Germinal center (tissue), 1 donor: ENCODE measurements at regions not wholly inside any gene's neighbourhood (a gene's known extent, or its start where the extent isn't known, plus 50 kb on each side); places are given as distances from the start of the nearest gene placed in this dataset.

Experiments used
- DNase-seq: peaks from one replicate; pipeline ENCODE4 v3.0.0; 2012; ENCODE audit warnings: mixed read lengths, low spot score

DNA sequence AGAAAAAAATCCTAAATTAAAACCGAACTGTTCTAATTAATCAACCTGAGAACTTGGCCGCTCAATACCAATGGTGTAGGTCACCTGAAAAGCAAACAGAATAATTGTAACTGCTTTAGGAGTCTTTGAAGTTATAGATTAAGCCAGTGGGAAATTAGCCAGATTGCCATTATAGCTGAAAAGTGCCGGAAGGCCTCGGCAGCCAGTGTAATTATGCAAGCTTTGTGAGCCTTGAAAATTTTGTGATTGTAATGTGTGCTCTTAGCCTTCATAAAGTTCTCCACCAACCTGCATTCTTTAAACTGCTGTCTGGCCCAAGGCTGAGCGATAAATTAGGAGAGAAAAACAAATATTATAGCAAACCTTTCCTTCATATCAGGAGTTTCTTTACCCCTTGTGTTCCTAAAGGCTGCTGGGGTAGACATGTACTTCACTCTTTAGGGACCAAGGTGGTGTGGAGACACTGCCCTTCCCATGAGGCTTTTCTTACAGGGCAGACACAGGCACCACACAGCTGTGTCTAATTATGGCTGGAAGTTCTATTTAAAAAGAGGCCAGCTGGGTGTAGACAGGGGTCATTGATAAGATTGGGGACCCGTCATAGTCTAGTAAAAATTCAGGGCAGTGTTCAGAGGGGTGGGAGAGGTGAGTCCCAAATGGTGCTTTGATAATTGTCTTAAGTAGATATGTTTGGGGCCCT lies 991.2 kb downstream of the FLRT2 start:
- DNase-seq = no peak

DNA sequence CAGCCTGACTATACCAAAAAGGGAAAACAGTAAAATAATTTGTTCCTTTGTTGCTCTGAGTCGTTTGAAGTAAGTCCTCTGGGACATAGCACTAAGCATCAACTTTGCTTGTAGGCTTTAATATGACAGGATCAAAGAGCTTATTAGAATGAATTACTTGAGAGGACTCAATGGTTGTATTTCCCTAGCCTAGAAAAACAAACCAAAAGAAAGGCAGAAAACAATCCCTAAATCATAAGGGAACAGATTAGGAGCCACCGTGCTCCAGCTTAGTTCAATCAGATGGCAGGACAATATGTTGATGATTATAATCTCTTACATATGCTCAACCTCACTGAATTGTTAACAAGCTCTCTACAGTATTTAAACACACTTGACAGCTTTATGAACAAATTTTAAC lies 988.4 kb downstream of the FLRT2 start:
- no peak for DNase-seq

DNA sequence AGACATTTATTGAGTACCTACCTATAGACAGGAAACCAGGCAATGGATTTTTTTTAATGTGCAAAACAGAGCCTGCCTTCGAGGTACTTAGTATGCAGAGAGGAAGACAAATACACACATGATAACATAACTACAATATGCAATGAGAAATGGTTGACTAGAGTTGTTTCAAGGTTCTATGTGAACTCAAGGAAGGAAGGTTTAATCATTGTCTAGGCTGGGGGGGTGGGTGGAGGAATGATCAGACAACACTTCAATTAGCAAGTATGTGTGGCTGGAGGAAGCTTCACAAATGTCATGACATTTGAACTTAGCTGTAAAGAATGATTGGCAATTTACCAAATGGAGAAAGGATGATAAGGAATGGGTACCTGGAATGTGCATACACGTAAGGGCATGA lies 985.3 kb downstream of the FLRT2 start:
- no peak for DNase-seq

DNA sequence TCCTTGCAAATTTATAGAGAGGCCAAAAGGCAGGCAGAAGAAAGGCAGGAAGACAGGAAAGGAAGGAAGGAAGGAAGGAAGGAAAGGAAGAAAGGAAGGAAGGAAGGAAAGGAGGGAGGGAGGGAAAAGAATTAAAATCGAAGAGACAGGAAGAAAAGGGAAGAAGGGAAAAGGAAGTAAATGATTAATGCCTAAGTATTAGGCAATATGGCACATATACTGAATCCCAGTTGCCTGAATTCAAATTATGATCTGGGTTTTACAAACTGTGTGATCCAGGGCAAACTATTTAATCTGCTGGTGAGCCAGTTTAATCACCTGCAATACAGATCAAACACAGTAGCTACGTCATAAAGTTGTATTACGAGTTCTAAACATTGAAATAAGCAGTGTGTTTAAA lies 983.6 kb downstream of the FLRT2 start:
- DNase-seq = no peak

DNA sequence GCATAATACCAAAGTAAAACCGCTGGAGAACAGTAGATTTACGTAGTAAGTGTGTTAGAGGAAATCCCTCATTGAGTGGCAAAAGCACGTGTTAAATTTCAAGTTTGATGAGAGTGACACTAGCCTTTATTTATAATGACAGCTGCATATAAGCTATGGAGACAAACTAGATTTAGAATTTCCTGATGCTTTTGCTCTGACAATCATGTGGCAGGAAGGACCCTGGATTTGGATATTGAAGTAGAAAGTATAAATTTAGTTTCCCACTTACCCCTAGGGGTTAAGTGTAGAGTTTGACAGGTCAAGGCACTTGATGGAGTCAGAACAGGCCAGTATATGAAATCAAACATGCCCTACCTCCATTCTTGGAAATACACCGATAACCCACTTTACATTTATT lies 983.1 kb downstream of the FLRT2 start:
- DNase-seq = no peak

DNA sequence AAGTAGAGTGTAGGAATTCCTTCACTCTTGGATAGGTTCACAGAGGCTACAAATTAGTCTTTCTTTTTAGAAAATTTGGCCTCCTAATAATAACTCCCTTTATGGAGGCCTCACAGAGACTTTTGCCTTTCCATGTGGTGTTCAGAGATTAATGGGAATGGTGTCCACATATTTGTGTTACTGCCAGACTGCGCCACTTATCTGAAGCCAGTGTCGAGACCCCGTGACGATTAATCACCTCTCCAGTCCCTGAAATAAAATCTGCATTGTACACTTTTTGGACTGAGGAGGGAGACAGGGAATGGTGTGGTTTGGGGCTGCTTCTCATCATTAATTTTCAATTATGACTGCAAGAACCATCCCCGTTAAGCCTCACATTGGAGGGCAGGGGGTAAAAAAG lies 980.5 kb downstream of the FLRT2 start:
- no peak for DNase-seq

DNA sequence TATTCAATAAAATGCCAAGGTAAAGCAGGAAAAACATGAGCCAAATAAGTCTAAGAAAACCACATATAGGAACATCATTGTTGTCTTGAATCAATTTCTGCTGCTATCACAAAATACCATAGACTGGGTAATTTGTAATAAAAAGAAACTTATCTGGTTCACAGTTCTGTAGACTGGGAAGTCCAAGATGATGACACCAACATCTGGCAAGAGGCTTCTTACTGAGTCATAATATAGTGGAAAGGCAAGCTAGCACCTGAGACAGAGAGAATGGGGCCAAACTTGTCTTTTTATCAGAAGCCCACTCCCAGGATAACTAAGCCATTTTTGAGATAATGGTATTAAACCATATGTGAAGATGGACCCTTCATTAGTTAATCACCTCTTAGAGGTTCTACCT lies 975.9 kb downstream of the FLRT2 start:
- no peak for DNase-seq

DNA sequence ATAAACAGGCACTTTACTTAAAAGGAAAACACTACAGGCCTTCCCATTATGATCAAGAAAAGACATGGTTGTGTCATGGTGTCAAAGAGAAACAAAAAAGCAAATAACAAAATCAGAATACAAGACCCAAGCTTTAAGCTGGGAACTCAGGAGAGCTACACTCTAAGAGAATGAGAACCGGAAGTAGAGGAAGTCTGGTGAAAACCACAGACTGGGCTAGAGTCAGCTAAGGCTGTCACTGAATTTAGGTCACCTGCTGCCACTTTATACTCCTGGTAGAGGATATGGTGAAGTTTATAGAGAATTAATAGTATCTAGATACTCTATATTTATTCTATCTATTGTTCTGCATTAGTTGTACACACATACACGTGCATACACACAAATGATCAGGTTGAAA lies 971.7 kb downstream of the FLRT2 start:
- no peak for DNase-seq

DNA sequence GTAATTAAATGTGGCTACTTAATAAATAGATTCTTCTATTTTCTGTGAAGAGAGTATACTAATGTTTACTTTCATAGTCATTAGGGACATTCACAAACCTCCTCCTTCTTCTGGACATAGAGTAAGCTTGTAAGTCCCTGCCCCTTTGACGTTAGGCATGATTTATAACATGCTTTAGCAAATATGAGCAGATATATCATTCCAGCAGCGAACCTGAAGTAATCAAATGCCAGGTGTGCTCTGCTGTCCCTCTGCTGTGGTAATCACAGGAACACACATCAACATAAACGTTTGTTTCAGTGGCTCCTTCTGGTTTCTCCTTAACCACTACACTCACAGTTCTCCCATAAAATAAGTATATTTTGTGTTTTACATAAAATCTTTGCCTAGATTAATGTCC lies 961.8 kb downstream of the FLRT2 start:
- DNase-seq = no peak

DNA sequence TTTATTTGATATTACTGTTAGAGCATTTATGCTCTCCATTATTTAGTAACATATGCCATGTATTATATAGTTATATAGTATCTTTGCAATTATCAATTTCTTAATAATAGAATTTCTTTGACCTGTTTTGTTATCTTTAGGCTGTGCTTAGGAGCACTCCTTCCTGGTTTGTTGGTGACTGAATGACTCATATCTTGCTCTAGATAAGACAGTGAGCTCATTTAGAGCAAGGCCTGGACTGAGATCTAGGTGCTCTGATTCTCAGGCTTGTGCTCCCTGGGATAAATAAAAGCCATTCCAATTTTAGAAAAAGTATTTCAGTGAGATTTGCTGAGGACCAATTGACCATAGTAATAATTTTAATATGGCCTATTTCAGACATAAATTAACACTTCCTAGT lies 951.2 kb downstream of the FLRT2 start:
- DNase-seq = no peak

DNA sequence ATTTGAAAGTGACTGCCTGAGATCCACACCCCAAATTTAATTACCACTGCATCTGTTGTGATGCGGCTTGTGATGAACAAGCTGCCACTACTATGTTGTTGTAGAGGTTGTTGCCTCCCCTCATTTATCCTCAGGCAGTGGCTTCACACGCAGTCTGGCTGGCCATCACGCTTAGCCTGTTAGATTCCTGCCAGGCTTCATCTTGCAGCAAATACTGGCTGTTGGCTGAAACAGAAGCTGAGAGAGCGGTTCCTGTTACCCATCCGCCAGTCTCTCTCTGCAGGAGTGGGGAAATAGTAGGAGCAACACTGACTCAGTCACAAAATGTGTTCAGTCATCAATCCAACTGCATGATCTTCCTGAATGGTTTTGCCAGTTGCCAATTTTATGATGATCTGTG lies 934.4 kb downstream of the FLRT2 start:
- no peak for DNase-seq

DNA sequence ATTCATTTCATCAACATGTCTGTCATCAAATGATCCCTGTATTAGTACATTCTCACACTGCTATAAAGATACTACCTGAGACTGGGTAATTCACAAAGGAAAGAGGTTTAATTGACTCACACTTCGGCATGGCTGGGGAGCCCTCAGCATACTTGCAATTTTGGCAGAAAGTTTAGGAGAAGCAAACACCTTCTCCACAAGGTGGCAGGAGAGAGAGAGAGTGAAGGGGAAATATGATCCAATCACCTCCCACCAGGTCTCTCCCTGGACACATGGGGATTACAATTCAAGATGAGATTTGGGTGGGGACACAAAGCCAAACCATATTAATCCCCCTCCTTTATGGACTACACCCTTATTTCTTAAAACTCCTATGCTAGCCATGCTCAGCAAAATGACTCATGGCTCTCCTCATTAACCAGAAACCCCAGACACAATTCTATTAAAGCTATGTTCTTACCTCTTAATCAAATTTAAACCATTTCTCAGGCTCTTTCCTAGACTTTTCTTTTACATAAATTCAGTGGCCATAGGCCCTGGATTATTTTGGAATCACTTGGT lies 932.3 kb downstream of the FLRT2 start:
- no peak for DNase-seq

DNA sequence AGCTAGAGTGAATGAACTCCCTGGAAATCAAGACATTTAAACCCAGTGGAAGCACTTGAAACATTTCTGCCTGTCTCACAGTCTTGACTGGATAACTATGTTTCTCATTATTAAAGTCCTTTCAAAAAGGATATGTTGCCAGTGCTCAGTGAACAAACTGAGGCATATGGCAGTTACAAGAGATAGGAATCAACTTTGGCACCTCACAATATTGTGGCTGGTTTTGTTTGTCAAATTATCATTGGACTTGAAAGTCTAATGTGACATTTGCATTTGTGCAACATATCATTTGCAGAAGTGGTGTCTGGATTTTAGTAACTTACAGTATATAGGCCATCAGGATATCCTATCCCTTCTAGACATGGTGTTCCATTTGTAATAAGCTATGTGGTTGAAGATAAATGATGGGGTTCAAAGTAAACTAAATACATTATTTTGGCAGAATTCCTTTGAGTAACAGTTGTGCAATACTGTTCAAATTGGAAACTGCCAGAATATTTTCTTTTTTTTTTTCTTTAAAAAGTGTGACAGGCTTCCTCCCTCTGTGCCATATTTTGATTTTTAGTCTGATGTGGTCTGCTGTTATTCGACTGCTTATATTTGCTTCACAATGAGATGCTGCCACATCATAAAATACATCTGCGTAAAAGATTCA lies 927.7 kb downstream of the FLRT2 start:
- DNase-seq = no peak

DNA sequence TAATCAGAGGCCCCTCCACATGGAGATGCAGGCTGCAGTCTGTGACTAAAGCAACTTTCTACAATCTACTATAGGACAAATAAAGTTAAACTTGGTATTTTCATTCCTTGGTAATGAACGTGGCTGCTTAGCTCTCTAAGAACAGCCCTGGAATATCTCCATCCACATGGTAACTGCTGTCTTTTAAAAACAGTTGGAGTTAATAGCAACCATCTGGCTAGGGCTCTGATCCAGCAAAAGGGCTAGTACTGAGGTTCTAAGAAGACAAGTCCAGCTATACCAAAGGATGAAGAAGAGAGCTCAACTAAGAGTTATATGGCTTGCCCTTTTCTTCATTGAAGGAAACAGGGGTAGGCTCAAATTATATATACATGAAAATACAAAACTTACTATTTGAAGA lies 920.1 kb downstream of the FLRT2 start:
- DNase-seq = no peak

DNA sequence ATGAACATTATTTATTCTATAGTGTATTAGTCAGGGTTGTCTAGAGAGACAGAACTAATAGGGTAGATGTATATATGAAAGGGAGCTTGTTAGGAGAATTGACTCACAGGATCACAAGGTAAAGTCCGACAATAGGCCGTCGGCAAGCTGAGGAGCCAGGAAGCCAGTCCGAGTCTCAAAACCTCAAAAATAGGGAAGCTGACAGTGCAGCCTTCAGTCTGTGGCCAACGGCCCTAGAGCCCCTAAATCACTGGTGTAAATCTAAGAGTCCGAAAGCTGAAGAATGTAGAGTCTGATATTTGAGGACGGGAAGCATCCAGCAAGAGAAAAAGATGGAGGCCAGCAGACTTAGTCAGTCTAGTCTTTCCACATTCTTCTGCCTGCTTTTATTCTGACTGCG lies 912.2 kb downstream of the FLRT2 start:
- DNase-seq = no peak

DNA sequence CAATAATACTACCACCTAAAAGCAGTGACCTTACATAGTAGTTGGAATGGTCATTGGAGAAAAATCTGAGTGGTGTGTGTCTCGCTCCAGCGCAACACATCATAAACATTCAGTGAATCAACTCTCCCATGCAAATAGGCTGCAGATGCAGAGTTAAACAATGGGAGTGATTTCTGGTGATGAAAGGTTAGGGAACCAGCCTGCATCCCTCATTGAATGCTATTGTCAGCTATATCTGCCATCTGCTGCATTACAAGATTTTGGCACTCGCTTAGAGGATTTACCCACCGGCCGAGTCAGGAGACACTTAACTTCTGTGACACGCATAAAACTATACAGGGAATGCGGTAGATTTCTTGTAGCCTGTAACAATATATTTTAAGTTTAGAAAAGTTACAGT lies 900.9 kb downstream of the FLRT2 start:
- DNase-seq = no peak

DNA sequence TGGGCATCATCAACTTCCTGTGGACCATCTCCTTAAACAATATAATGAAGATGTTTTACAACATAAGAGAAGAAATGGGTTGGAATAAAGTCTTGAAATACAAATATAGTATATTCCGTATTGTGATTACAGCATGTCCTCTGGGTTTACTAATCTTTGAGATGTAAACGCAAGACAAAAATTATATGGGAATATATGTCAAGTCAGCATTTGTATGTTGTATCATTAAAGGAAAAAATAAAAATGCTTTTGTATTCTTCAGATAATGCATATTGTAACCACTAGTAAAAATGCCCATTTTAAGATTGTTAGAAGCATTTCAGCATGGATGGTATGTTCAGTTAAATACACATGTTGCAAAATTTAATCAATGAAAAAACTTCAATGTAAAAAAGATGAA lies 893.3 kb downstream of the FLRT2 start:
- DNase-seq = no peak

DNA sequence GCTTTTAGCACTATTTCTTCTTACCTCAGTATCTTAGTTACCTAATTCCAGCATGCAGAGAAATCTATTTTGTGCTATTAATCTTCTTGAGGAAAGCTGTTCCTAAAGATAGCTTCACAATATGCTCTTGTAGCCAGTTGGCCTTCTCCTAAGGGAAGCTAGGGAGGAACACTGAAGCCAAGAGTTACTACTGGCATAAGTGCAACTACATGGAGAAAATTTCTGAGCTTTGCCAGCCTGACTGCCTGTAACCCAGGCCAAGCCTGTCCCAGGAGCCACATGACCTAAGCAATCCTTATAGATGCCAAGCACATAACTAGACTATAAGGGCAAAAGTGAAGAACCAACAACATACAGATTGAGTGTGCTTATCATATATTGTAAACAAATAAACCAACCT lies 890.2 kb downstream of the FLRT2 start:
- no peak for DNase-seq

DNA sequence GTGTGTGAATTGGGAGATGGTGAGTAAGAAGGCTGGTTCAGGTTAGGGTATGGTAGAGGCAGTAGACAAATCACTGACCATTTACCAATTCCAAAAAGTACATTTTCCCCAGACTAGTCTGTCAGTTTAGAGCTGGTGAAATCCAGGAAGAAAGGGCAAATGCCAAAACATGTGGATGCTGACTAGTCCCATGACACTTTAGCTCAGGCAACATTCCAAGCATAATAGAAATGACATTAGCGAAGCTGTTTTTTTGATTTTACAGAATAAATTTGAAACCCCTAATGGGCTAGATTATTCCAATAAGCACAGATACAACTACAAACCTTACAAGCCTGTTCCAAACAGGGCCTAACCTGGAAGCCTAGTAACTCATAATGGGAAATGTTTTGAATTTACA lies 884.2 kb downstream of the FLRT2 start:
- no peak for DNase-seq

DNA sequence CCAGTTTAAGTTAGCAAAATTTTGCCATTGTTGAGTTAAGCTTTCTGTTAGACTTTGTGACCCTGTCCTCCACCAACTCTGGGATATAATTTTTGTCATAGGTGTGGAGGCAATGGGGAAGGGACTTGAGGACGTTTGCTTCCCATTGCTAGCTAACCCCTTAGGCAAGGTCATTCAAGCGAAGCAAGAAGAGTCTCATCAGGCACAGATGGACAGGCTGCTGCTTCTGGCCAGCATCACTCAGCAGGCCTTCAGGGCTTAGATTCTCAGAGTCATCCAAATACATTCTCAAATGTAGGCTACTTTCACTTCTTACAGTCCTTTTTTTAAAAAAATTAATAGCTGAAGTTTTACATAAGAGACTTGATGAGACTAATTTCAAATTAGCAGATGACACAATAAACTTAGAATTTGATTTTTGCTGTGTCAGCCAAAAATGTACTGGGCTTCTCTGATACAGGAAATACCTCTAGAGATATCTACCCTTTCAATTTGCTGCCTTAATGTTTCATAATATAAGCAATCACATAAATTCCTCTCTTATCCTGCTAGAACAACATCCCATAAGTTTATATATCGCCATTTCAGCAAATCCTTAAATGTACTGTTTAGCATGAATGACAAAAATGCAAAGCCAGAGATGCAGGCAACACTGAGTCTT lies 875.2 kb downstream of the FLRT2 start:
- DNase-seq = no peak

DNA sequence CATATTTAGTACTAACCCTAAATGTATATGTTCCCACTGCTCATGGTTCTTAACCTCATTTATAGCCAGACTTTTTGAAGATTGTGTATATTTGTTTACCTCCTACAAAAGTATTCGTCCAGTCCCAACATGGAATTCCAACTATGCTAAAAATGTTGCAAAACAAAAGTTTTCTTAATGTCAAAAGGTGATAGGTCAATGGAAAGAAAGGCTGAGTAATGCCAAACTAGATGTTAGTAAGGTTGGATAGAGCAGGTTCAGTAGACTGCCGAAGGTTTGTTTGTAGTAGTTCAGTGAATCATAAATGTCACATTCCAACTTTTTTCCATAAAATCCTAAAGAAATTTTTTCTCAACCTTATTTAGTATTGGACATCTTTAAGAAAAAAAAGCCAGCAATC lies 874.5 kb downstream of the FLRT2 start:
- DNase-seq = no peak

DNA sequence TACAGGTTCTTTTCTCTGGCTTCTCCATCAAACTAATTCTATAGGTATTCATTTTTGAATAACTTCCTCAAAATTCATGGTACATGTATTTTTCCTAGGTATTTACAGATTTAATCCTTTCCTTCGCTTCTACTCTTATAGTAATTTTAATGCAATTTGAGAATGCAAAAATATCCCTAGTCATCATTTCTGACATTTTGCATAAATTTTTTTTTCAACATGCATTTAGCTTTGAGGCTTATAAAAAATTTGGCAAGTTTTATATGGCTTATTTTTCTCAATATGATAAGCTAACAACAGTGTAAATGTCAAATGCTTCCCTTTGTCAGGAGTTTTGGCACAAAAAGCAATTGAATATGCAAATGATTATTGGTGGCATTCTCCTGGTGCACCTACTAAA lies 872.6 kb downstream of the FLRT2 start:
- DNase-seq = no peak

DNA sequence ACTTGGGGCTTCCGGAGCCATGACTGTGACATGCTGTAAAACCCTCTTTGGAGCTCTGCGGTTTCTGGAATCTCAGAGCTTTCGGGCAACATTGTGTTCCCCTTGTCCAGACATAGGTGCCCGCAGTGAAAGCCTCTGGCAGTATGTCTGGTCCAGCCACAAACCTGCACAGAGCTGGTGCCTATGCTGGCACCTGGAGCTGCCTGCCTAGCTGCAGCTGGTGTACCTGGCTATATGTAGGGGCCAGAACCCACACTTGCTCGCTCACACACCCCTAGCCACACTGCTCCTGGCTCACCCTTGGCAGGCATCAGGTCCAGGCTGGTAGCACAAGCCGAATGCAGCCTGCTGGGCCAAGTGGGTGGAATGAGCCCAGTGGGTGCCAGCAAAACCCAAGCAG lies 861.1 kb downstream of the FLRT2 start:
- no peak for DNase-seq
